ENCODE measurements at regions not wholly inside any gene's neighbourhood (a gene's known extent, or its start where the extent isn't known, plus 50 kb on each side); places are given as distances from the start of the nearest gene placed in this dataset.

- no peak for DNase-seq (ENCODE audit: low spot score)
Measured at GRCh38 chr20:54362283-54362682, 113.1 kb upstream of the DOK5 start.

- no peak for DNase-seq (ENCODE audit: low spot score)
Measured at GRCh38 chr20:54364365-54364764, 111.0 kb upstream of the DOK5 start.

GRCh38 chr20:54364919-54365318 is 110.5 kb upstream of the DOK5 start:
- no peak for DNase-seq (ENCODE audit: low spot score)

- DNase-seq (ENCODE audit: low spot score), result no peak
Measured at GRCh38 chr20:54366669-54367344, 108.6 kb upstream of the DOK5 start.

- DNase-seq (ENCODE audit: low spot score), result no peak
Measured at GRCh38 chr20:54368570-54368969, 106.8 kb upstream of the DOK5 start.

GRCh38 chr20:54372313-54372712 is 103.1 kb upstream of the DOK5 start:
- DNase-seq (ENCODE audit: low spot score), result no peak

GRCh38 chr20:54377992-54378773 is 97.2 kb upstream of the DOK5 start:
- no peak for DNase-seq (ENCODE audit: low spot score)

- DNase-seq (ENCODE audit: low spot score), result no peak
Measured at GRCh38 chr20:54379893-54380584, 95.4 kb upstream of the DOK5 start.

GRCh38 chr20:54382419-54382818 is 93.0 kb upstream of the DOK5 start:
- DNase-seq (ENCODE audit: low spot score), result no peak

- no peak for DNase-seq (ENCODE audit: low spot score)
Measured at GRCh38 chr20:54385746-54386145, 89.6 kb upstream of the DOK5 start.

GRCh38 chr20:54389596-54390280 is 85.7 kb upstream of the DOK5 start:
- DNase-seq (ENCODE audit: low spot score), result no peak

- DNase-seq (ENCODE audit: low spot score), result no peak
Measured at GRCh38 chr20:54397292-54398140, 77.9 kb upstream of the DOK5 start.

- no peak for DNase-seq (ENCODE audit: low spot score)
Measured at GRCh38 chr20:54398814-54399213, 76.6 kb upstream of the DOK5 start.

GRCh38 chr20:54405540-54405939 is 69.9 kb upstream of the DOK5 start:
- no peak for DNase-seq (ENCODE audit: low spot score)

- no peak for DNase-seq (ENCODE audit: low spot score)
Measured at GRCh38 chr20:54407459-54407858, 67.9 kb upstream of the DOK5 start.

GRCh38 chr20:54415967-54416366 is 59.4 kb upstream of the DOK5 start:
- DNase-seq (ENCODE audit: low spot score), result no peak

GRCh38 chr20:54416770-54417169 is 58.6 kb upstream of the DOK5 start:
- DNase-seq (ENCODE audit: low spot score), result no peak

GRCh38 chr20:54419531-54419930 is 55.9 kb upstream of the DOK5 start:
- DNase-seq (ENCODE audit: low spot score), result no peak

All from mucosa of gallbladder (tissue), 1 donor.